ENCODE measurements at regions not wholly inside any gene's neighbourhood (a gene's known extent, or its start where the extent isn't known, plus 50 kb on each side); places are given as distances from the start of the nearest gene placed in this dataset.
"Not testable (repeated sequence)": the region's sequence is repeated elsewhere in the genome, so short reads cannot be mapped to it uniquely, and the experiment has no call there.

- no peak for DNase-seq
Measured at GRCh38 chr1:196160066-196160795, 448.0 kb downstream of the KCNT2 start.

- no peak for DNase-seq
Measured at GRCh38 chr1:196155586-196155985, 452.7 kb downstream of the KCNT2 start.

GRCh38 chr1:196152975-196153374, 455.3 kb downstream of the KCNT2 start:
- DNase-seq: no peak

- no peak for DNase-seq
Measured at GRCh38 chr1:196152086-196152485, 456.2 kb downstream of the KCNT2 start.

- DNase-seq: no peak
Measured at GRCh38 chr1:196148367-196148970, 459.8 kb downstream of the KCNT2 start.

GRCh38 chr1:196147530-196147929, 460.7 kb downstream of the KCNT2 start:
- no peak for DNase-seq

- not testable (repeated sequence) for DNase-seq
Measured at GRCh38 chr1:196145151-196145550, 463.1 kb downstream of the KCNT2 start.

GRCh38 chr1:196144588-196144987, 463.7 kb downstream of the KCNT2 start:
- DNase-seq: no peak

GRCh38 chr1:196143602-196144342, 464.5 kb downstream of the KCNT2 start:
- DNase-seq: no peak

GRCh38 chr1:196142111-196142640, 466.1 kb downstream of the KCNT2 start:
- no peak for DNase-seq

GRCh38 chr1:196136396-196136795, 471.8 kb downstream of the KCNT2 start:
- DNase-seq: no peak

- no peak for DNase-seq
Measured at GRCh38 chr1:196131691-196132090, 476.5 kb downstream of the KCNT2 start.

- DNase-seq: no peak
Measured at GRCh38 chr1:196128835-196129234, 479.4 kb downstream of the KCNT2 start.

GRCh38 chr1:196121181-196121580, 487.1 kb downstream of the KCNT2 start:
- DNase-seq: no peak

GRCh38 chr1:196115646-196116045, 492.6 kb downstream of the KCNT2 start:
- DNase-seq: no peak

- DNase-seq: no peak
Measured at GRCh38 chr1:196114193-196114592, 494.0 kb downstream of the KCNT2 start.

- DNase-seq: not testable (repeated sequence)
Measured at GRCh38 chr1:196108990-196109389, 499.2 kb downstream of the KCNT2 start.

GRCh38 chr1:196105901-196106300, 502.3 kb downstream of the KCNT2 start:
- no peak for DNase-seq

GRCh38 chr1:196102826-196103225, 505.4 kb downstream of the KCNT2 start:
- no peak for DNase-seq

- no peak for DNase-seq
Measured at GRCh38 chr1:196098000-196098399, 510.2 kb downstream of the KCNT2 start.

GRCh38 chr1:196094821-196095220, 513.4 kb downstream of the KCNT2 start:
- no peak for DNase-seq

GRCh38 chr1:196091397-196092135, 516.7 kb downstream of the KCNT2 start:
- no peak for DNase-seq

GRCh38 chr1:196090226-196090625, 518.0 kb downstream of the KCNT2 start:
- DNase-seq: no peak
